HUES6 (cell line): ENCODE measurements at regions not wholly inside any gene's neighbourhood (a gene's known extent, or its start where the extent isn't known, plus 50 kb on each side); places are given as distances from the start of the nearest gene placed in this dataset.
"Not testable (repeated sequence)": the region's sequence is repeated elsewhere in the genome, so short reads cannot be mapped to it uniquely, and the experiment has no call there.

Source experiments
- H3K27ac ChIP-seq: 2 replicates; pipeline ENCODE4 v1.7.0; 2013; ENCODE audit warnings: low read depth, mild to moderate bottlenecking, low read length, inconsistent platforms
- H3K27me3 ChIP-seq: 2 replicates; pipeline ENCODE4 v1.6.1; 2013; ENCODE audit warnings: low read length; ENCODE audit not compliant: control insufficient read depth, insufficient read depth
- H3K36me3 ChIP-seq: 2 replicates; pipeline ENCODE4 v1.6.1; 2013; ENCODE audit warnings: low read length; ENCODE audit not compliant: control insufficient read depth, insufficient read depth
- H3K4me1 ChIP-seq: 2 replicates; pipeline ENCODE4 v1.6.1; 2013; ENCODE audit warnings: low read length; ENCODE audit not compliant: control insufficient read depth, insufficient read depth
- H3K4me3 ChIP-seq: 2 replicates; pipeline ENCODE4 v1.5.1; 2013; ENCODE audit warnings: low read depth, low read length
- H3K9ac ChIP-seq: one replicate; pipeline ENCODE4 v1.6.1; 2013; ENCODE audit warnings: mild to moderate bottlenecking, low read length
- H3K9me3 ChIP-seq: 2 replicates; pipeline ENCODE4 v1.6.1; 2013; ENCODE audit warnings: low read depth, low read length; ENCODE audit not compliant: control insufficient read depth, insufficient read depth

DNA sequence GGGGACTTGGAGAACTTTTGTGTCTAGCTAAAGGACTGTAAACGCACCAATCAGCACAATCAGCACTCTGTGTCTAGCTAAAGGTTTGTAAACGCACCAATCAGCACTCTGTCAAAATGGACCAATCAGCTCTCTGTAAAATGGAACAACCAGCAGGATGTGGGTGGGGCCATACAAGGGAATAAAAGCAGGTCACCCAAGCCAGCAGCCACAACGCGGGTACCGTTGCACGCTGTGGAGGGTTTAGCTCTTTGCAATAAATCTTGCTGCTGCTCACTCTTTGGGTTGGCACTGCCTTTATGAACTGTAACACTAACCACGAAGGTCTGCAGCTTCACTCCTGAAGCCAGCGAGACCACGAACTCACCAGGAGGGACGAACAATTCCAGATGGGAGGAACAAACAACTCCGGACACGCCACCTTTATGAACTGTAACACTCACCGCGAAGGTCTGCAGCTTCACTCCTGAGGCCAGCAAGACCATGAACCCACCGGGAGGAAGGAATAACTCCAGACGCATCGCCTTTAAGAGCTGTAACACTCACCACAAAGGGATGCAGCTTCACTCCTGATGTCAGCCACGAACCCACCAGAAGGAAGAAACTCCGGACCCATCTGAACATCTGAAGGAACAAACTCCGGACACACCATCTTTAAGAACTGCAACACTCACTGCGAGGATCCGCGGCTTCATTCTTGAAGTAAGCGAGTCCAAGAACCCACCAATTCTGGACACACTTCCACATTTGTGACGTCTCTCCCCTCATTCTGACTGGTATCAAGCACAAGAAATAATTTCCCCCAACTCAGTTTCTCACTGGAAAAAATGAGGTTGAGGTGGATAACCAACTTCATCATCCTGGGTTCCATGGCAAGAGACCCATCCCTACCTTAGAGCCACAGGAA is 227.3 kb upstream of the AMIGO2 start:
- not testable (repeated sequence) for H3K4me3 ChIP-seq, H3K4me1 ChIP-seq, H3K9ac ChIP-seq, H3K27me3 ChIP-seq, H3K36me3 ChIP-seq, H3K27ac ChIP-seq, H3K9me3 ChIP-seq

GRCh38 chr12:47306130-47306529 is 226.4 kb upstream of the AMIGO2 start:
- Histone ChIP-seq H3K4me3 (no peak overlapping the region), H3K9me3 (no peaks in the 10 kb centered on the region; the same call in 1 of the 2 replicates), H3K9ac (no peak overlapping the region), H3K27me3 (no peaks in the 10 kb centered on the region), H3K27ac (no peak overlapping the region), H3K4me1 (peaks cover 3% of the 10 kb centered on the region; the same call in 1 of the 2 replicates), H3K36me3 (no peaks in the 10 kb centered on the region; the same call in 1 of the 2 replicates)

DNA sequence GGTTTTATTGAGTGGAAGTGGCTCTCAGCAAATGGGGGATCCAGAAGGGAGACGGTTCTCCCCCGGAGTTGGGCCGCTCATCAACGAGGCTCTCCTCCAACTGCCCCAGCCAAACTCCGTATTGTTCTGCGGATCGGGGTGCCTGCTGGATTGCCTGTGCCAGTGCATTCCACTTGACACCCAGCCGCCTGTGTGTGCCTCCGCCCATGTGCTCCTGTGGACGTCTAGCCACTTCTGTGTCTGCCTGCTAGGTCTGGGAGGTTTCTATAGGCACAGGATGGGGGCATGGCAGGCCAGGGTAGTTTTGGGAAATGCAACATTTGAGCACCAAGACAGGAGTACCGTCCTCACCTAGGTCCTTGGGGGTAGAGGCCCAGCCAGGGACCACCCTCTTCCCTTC is 225.7 kb upstream of the AMIGO2 start:
- H3K9me3 ChIP-seq, result no peaks in the 10 kb centered on the region; the same call in 1 of the 2 replicates
- H3K36me3 ChIP-seq, result no peaks in the 10 kb centered on the region; the same call in 1 of the 2 replicates
- no peaks in the 10 kb centered on the region for H3K27me3 ChIP-seq
- no peak overlapping the region for H3K4me3 ChIP-seq
- H3K9ac ChIP-seq, result no peak overlapping the region
- H3K4me1 ChIP-seq, result peaks cover 3% of the 10 kb centered on the region; the same call in 1 of the 2 replicates
- no peak overlapping the region for H3K27ac ChIP-seq

- Histone ChIP-seq H3K4me1 (peaks cover 3% of the 10 kb centered on the region; the same call in 1 of the 2 replicates), H3K27me3 (no peaks in the 10 kb centered on the region), H3K9me3 (no peaks in the 10 kb centered on the region; the same call in 1 of the 2 replicates), H3K9ac (no peak overlapping the region), H3K36me3 (no peaks in the 10 kb centered on the region; the same call in 1 of the 2 replicates), H3K4me3 (no peak overlapping the region), H3K27ac (no peak overlapping the region)
These were observed 224.3 kb upstream of the AMIGO2 start for GRCh38 chr12:47303995-47304560.

GRCh38 chr12:47303207-47303606 is 223.4 kb upstream of the AMIGO2 start:
- no peak overlapping the region for H3K9ac ChIP-seq
- H3K36me3 ChIP-seq, result no peaks in the 10 kb centered on the region; the same call in 1 of the 2 replicates
- H3K27me3 ChIP-seq, result no peaks in the 10 kb centered on the region
- H3K27ac ChIP-seq, result no peak overlapping the region
- no peak overlapping the region for H3K4me3 ChIP-seq
- no peaks in the 10 kb centered on the region; the same call in 1 of the 2 replicates for H3K9me3 ChIP-seq
- H3K4me1 ChIP-seq, result peaks cover 3% of the 10 kb centered on the region; the same call in 1 of the 2 replicates

GRCh38 chr12:47302111-47302671 is 222.4 kb upstream of the AMIGO2 start:
- Histone ChIP-seq H3K4me3 (no peak overlapping the region), H3K4me1 (no peaks in the 10 kb centered on the region; the same call in 1 of the 2 replicates), H3K9me3 (no peaks in the 10 kb centered on the region; the same call in 1 of the 2 replicates), H3K9ac (no peak overlapping the region), H3K27ac (peak overlapping the region; percentile 14; the same call in 1 of the 2 replicates), H3K27me3 (no peaks in the 10 kb centered on the region), H3K36me3 (no peaks in the 10 kb centered on the region; the same call in 1 of the 2 replicates)

- H3K9ac ChIP-seq, result no peak overlapping the region
- no peaks in the 10 kb centered on the region; the same call in 1 of the 2 replicates for H3K9me3 ChIP-seq
- no peaks in the 10 kb centered on the region; the same call in 1 of the 2 replicates for H3K36me3 ChIP-seq
- H3K4me1 ChIP-seq, result peaks cover 6% of the 10 kb centered on the region; the same call in 1 of the 2 replicates
- H3K4me3 ChIP-seq, result no peak overlapping the region
- no peak overlapping the region for H3K27ac ChIP-seq
- H3K27me3 ChIP-seq, result no peaks in the 10 kb centered on the region
These were observed 219.8 kb upstream of the AMIGO2 start for GRCh38 chr12:47299586-47299985.

DNA sequence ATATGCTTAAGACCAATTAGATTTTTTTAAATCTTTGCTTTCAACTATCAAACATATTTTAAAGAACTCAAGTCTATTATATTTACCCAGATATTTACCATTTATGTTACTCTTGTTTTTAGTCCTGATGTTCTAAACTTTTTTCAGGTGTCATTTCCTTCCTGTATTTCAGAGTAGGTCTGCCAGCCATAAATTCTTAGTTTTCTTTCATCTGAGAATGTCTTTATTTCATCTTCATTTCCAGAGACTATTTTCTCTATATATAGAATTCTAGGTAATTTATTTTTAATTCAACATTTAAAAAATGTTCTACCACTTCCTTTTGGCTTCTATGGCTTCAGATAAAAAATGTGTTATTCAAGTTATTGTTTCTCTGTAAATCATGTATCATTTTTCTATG is 218.2 kb upstream of the AMIGO2 start:
- H3K9me3 ChIP-seq, result no peaks in the 10 kb centered on the region; the same call in 1 of the 2 replicates
- H3K4me3 ChIP-seq, result no peak overlapping the region
- H3K36me3 ChIP-seq, result no peaks in the 10 kb centered on the region
- no peak overlapping the region for H3K27ac ChIP-seq
- no peaks in the 10 kb centered on the region for H3K27me3 ChIP-seq
- H3K9ac ChIP-seq, result no peak overlapping the region
- H3K4me1 ChIP-seq, result peaks cover 6% of the 10 kb centered on the region; the same call in 1 of the 2 replicates

DNA sequence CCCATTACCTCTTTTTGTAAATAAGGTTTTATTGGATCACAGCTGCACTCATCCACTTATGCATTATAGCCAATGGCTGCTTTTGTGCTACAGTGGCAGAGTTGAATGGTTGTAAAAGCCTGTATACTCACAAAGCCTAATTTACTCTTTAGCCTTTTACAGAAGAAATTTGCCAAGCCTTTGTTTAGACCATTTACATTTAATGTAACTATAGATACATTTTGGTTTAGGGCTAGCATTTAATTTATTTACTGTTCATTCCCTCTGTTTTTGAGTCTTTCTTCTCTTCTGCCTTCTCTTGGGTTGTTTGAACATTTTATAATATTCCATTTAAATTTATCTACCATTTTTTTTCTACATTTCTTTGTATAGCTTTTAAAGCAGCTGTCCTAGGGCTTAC is 217.1 kb upstream of the AMIGO2 start:
- Histone ChIP-seq H3K27ac (peak overlapping the region; percentile 48; the same call in 1 of the 2 replicates), H3K9ac (no peak overlapping the region), H3K9me3 (no peaks in the 10 kb centered on the region; the same call in 1 of the 2 replicates), H3K4me1 (peaks cover 6% of the 10 kb centered on the region; the same call in 1 of the 2 replicates), H3K27me3 (no peaks in the 10 kb centered on the region), H3K36me3 (no peaks in the 10 kb centered on the region), H3K4me3 (no peak overlapping the region)

DNA sequence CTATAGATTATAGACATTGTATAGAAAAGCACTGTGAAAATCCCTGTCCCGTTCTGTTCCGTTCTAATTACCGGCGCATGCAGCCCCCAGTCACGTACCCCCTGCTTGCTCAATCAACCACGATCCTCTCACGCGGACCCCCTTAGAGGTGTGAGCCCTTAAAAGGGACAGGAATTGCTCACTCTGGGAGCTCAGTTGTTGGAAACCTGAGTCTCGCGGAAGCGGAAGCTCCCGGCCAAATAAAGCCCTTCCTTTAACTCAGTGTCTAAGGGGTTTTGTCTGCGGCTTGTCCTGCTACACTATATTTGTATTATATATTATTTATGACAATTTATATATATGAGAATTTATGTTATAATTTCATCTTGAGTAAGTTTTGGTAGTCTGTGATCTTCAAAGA is 213.6 kb upstream of the AMIGO2 start:
- Histone ChIP-seq H3K4me3 (no peak overlapping the region), H3K27ac (no peak overlapping the region), H3K27me3 (no peaks in the 10 kb centered on the region), H3K36me3 (no peaks in the 10 kb centered on the region), H3K4me1 (peaks cover 6% of the 10 kb centered on the region; the same call in 1 of the 2 replicates), H3K9me3 (no peaks in the 10 kb centered on the region), H3K9ac (no peak overlapping the region)
